GM12892 (cell line): ENCODE measurements at regions not wholly inside any gene's neighbourhood (a gene's known extent, or its start where the extent isn't known, plus 50 kb on each side); places are given as distances from the start of the nearest gene placed in this dataset.
"Not testable (repeated sequence)": the region's sequence is repeated elsewhere in the genome, so short reads cannot be mapped to it uniquely, and the experiment has no call there.

Experiments used
- POLR2A ChIP-seq: IDR thresholded peaks from 2 replicates; pipeline ENCODE4 v1.6.1; 2011; ENCODE audit warnings: low read depth, low read length, control low read depth
- POLR2AphosphoS5 ChIP-seq: IDR thresholded peaks from 2 replicates; pipeline ENCODE4 v1.6.1; 2011; ENCODE audit warnings: low read depth, low read length, control low read depth

GRCh38 chr20:5660756-5661155, 50.0 kb upstream of the GPCPD1 start:
- TF ChIP-seq POLR2A, POLR2AphosphoS5: not testable (repeated sequence)
